Right lung (tissue), 2 donors: ENCODE measurements at regions not wholly inside any gene's neighbourhood (a gene's known extent, or its start where the extent isn't known, plus 50 kb on each side); places are given as distances from the start of the nearest gene placed in this dataset.

ENCODE experiments used
- DNase-seq, 2 donors: peaks; one replicate each; pipeline ENCODE4 v3.0.0-alpha.2; 2013

DNA sequence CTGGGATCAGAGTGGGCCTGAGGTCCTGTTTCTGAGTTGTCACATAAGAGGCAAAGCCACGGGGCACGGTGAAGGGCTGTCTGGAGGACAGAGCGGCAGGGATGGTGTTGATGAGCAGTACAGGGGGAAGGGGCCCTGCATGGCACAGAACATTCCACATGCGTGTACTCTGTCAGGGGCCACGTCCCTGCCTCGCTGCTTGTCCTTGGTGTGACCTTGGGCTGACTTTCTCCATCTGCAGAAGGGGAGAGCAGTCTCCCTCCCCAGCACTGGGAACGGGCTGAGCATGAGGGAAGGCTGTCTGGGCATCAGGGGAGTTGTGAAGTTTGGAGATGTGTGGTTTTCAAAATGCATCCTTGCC, 71.5 kb upstream of the GSE1 start:
- DNase-seq, result no peak

DNA sequence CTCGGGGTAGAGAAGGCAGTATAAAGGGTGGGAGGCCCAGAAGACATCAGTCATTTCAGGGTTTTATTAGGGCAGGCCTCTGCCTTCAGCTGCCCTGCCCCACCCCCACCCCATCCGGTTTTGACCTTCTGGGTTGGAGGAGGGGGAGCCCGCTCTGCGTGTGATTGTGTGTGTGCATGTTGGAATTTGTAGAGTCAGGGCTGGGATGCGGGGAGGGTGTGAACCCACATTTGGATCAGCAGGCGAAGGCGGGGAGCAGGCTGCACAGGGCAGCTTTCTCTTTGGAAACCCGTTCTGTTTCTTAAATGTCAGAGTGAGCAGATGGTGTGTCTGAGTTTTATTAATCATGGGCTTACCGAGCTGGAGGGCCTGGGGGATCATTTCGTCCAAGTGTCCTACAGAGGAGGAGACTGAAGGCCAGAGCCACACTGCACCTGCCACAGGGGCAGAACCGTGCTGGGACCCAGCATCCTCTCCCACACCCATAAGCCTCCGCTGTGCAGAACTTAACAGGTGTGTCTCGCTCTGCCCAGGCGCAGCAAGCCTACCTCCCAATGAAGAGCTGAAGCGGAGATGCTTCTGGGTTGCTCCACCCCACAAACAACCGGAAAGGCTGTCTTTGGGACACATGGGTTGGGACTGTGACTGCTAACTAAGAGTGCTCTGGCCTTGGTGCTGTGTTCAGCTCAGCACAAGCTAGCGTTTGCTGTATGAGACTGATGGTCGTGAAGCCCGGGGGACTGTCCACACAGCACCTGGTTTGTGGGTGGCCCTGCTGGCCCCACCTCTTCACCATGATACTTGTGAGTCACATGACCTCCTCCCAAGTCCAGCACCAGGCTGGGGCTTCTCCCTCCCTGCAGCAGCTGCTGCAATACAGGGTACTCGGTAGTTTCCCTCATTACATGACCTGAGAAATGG, 70.9 kb upstream of the GSE1 start:
- no peak for DNase-seq

DNA sequence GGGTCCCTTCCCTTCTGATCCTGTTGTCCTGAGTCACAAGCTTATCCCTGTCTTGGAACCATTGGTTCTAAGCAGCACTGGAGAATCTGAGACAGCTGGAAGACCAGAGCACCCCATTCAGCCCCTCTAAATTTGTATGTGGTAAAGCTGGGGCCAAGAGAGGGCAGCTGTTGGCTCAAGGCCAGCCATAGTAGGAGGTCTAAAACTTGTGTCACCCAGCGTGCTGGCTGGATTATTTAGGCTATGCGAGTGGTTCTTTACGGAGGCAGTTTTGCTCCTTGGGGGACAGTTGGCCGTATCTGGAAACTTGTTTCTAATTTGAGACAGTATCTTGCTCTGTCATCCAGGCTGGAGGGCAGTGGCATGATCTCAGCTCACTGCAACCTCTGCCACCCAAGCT, 69.6 kb upstream of the GSE1 start:
- no peak for DNase-seq

DNA sequence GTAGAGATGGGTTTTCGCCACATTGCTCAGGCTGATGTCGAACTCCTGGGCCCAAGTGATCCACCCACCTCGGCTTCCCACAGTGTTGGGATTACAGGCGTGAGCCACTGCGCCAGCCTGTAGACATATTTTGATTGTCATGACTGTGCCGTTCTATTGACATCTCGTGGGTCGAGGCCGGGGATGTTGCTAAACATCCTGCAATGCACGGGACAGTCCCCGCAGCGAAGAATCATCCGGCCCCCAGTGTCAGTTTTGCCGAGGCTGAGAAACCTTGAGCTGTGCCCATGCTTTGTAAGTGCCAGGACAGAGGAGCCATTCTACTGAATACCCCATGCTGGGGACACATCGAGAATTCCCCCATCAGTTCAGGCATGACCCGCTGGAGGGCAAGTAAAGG, 69.1 kb upstream of the GSE1 start:
- no peak for DNase-seq

DNA sequence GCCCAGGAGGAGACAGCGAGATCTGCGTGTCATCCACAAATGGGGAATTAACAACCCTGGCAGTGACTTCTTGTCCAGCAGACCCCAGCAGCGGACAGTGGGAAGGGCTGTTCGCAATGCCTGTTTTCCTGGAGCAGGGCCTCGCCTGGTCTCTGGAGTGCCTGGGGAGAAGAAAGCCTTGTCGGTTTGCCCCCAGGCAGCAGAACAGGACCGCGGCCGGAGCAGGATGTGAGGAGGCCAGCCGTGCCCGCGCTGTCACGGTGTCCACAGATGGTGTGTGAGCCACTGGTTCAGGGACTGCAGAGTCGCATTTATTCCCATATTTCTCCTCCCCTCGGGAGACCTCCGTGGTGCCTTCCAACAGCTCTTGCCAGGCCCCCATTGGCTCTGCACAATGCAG, 68.5 kb upstream of the GSE1 start:
- no peak for DNase-seq

DNA sequence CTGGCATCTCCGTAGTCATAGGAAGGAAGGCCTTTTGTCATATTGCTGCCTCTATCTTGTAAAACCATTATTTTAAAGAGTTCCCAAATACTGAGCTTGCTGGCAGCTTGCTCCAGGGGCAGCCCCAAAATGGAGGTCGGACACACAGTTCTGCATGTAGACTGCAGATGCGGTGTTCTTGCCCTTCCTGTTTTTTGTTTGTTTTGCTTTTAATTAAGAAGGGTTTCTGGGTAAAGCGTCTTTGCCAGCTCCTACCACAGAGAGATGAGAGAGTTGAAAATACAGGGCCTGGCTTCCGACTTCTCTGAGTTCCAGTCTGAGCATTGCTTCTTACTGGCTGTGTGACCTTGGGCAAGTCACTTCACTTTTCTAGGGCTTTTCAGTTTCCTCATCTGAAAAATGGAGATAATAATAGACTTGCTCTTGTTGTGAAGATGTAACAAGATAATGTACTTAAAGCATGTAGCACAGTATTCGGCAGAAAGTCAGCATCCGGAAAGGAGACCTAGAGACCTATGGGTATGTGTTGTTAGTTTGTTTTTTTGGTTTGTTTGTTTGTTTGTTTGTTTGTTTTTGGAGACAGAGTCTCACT, 67.8 kb upstream of the GSE1 start:
- DNase-seq, result no peak

DNA sequence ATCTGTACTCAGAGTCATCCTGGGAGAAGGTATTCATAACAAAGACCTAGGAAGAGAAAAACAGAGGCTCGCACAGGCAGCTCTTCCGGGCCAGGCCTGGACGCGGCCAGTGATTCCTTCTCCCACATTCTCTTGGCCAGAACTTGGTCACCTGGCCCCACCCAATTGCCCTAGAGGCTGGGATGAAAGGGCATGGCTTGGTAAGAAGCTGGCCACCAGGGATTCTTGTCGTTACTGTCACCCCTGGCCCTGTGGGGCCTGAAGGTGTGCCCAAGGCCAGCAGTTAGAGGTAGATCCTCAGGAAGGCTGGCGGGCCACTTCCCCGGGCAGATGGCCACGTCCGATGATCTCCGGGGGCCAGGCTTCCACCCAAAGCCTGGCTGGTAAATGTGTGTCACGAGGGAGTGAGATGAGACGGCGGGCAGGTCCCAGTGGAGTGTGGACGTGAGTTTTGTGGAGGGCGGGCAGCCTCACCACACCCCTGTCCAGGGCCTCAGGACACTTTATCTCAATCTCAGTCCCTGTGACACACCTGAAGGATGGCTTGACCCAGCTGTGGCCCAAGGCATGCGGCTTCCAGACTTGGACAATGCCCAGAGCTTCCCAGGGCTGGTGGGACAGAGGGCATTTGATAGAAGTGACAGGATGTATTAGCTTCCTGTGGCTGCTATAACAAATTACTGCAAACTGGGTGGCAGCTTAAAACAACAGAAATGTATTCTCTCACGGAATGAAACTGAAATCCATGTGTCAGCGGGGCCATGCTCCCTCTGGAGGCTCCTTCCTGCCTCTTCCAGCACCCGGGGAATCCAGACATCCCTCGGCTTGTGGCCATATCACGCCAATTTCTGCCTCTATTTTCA, 66.3 kb upstream of the GSE1 start:
- no peak for DNase-seq

DNA sequence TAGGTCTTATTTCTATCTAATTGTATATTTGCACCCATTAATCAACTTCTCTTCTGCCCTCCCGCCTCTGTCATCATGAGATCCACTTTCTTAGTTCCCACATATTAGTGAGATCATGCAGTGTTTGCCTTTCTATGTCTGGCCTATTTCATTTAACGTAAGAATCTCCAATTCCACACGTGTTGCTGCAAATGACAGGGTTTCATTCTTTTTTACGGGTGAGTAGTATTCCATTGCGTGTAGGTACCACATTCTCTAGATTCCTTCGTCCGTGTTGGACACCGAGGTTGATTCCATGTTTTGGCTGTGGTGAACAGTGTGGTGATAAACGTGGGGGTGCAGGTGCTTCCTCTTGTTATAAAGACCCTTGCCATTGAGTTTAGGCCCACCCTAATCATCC, 64.7 kb upstream of the GSE1 start:
- DNase-seq, result no peak

DNA sequence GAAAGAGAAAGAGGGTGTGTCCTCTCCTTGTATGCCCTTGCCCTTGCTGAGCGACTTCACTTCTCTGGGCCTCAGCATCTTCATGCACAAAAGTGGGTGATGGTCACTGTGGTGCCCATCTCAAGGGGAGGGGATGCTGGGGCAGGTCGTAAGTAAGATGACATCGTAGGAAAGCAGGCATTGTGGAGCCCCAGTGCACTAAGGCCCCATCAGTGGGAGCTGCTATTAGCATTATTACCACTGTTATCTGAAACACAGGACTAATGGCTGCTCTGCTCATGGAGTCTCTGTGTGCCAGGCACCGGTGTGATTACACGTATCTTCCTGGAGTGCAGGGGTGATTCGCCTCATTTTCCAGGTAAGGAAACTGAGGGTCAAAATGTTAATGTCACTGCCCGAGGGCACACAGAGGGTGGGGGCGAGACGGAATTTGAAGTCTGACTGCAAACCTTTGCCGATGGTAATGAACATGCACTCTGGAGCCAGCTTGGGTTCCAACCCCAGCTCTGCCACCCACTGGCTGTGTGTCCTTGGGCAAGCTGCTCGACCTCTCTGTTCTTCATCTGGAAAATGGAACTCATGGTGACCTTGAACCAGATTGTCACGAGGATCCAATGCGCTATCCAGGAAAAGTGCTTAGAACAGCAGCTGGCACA, 63.2 kb upstream of the GSE1 start:
- DNase-seq, result no peak

DNA sequence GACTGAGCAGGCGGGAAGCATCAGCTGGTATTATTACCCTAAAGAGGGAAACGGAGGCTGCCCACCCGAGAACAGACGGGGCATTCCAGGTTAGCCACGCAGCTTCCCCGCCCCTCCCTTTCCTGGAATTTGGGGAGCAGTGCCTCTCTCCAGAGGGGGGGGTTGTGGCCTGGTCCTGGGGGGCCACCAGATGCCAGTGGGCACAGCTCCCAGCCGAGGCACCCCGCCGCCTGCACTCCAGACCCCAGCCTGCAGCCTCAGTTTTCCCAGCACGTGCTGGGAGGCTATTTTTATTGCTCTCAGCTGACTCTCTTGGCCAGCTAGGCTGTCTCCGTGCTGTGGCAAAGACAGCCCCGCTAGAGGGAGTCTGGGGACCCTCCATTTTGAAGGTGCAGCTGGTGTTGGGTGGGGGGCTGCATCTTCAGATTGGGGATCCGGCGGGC, 62.7 kb upstream of the GSE1 start:
- no peak for DNase-seq

DNA sequence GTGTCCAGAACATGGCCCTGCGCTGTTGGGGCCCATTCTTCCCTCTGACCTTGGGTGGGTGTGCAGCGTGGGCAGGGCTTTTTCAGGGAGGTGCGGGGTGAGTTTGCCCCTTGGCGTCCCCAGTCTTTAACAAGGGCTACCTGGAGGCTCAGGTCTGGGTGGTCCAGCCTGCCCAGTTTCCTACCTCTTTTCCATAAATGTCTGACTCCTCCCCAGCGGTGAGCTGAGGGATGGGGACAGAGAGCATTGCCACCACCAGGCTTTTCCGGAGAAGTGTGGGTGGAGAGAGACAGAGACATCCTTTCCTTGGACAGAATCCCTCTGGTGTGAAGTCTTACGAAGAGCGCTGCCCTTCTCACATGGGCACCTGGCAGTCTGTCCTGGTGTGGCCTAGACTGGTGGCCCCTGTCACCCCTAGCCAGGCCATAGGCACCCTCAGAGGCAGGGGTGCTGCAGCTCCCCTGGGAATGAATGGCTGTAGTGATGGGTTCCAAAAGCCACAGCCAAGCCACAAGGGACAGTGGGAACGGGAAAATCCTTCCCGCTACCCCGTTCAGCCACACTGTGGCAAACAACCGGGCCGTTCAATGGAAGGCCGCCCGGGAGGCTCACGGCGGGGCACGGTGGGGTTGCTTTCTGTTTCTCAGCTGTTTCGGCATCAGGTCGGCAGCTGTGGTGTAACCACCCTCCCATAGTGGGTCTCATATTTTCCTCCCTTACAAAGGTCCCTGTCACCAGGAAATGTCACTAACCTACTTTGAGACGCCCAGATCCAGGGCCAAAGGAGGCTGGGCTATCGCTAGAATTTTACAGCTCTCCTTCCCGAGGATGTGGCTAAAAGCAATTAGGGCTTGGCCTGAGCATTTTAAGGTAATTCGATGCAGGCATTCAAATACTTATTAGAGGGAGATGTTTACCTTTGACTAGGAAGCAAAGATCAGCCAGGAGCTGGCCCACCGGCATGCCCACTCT, 61.9 kb upstream of the GSE1 start:
- DNase-seq, result no peak

DNA sequence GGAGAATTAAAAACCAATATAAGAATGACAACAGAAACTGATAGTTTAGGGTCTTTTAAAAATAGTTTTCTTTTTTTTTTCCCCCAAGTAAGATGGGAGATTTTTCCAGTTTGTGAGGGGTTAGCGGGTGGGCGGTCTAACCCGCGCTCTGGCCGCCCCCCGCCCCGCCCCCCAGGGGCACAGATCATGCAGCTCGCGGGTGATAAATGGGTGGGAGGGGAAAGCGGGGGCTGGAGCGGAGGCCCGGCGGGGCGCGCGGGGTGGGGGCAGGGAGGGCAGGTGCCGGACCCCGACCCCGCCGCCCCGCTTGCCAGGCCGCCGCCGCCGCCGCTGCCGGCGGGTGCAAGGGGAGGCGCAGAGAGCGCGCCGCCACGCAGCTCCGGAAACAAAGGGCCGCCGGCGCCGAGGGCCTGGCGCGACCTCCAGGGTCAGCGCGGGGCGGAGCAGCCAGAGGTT, 60.1 kb upstream of the GSE1 start:
- DNase-seq, result no peak

DNA sequence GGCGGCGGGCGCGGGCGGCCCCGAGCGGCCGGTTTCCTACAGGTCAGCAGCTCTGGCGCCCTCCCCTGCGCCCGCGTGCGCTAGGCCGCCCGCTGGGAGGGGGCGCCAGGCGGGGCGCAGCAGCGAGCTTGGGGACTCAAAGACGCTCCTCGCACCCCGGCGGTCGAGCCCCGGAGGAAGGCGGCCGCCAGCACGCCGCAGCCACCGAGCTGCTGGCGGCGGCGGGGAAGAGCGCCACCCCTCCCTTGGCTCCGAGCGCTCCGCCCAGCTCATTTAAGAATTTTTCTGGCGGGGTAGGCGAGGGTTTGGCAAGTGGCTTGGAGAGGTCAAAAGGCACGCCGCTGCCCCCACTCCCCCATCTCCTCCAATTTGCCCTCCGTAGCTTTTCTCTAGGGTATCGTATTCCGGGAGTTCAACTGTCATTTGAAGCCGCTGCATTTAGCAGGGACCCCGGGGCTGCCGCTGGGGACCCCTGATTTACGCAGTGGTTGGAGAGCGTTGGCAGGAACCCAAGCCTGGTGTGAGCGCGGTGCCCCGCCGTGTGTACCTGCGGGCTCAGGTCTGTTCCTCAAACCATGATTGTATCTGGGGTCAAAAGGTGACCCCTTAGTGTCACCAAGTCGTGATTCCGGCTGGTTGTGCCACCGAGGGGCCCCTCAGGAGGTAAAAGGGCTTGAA, 59.5 kb upstream of the GSE1 start:
- DNase-seq, result no peak

DNA sequence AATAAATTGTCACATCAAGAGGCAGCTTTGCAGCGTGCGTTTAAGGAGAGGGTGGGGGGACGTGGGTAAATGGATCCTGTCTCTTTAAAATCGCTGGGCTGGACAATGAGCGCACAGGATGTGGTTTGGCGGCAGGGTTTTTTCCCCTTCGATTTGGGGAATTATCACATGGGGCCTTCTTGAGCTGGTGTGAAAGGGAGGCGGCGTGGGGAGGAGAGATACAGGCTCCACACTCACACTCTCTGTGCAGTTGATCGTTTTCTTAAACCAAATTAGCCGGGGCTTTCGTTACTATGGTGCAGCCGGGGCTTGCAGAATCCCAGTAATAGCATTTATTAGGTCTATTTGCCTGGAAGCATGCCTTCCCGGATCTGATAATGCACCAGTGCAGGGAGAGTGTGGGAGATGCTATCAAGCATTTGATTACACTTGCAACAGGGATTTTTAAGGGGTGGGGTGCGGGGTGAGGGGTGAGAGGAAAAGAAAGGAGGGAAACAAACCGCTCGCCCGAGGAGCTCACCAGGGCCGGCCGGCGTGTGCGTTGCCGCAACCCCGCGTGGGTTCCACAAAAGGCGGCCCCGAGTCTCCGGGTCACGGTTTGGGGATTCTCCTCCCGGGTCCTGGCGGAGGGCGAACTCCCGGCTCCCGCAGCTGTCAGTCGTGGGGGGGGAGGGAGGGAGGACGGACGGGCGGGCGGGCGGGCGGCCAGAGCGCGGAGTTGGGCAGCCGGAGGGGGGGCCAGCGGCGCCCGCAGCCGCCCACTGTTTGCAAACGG, 58.8 kb upstream of the GSE1 start:
- peak in 1 of 2 donors; percentile 68 for DNase-seq

DNA sequence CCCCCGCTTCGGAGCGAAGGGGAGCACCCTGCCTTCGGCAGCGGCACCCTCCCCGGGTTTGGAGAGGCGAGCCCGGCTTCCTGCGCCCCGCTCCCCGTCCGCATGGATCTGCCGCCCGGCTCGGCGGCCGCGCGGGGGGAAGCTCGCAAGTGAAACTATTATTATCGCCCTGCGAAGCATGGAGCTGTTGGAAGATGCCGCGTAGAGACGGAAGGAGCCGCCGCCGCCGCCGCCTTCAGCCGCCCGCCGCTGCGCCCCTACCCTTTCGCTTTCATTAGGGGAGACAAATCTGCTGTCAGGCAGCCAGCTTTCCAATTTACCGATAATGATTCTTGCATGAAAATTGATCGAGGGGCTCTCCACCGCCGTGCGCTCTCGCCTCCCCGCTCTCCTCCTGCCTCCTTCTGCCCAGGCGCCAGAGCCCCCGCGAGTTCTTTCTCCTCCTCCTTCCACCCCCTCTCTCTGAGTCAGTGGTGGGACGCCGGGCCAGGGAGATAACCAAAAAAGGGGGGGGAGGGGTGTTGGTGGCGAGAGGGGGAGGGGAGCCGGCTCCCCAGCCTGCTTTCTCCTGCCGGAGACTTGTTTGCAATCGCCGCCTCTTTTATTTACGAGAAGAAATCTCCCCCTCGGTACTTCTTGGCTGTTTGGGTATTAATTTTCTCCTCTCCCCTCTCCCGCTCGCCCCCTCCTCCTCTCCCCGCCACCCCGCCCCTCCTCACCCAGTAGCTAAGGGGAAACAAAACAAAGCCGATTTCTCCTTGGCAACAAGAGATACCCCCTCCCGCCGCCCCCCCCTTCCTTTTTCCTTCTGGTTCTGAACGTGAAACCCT, 58.0 kb upstream of the GSE1 start:
- peak; percentile 72 to 75 for DNase-seq

DNA sequence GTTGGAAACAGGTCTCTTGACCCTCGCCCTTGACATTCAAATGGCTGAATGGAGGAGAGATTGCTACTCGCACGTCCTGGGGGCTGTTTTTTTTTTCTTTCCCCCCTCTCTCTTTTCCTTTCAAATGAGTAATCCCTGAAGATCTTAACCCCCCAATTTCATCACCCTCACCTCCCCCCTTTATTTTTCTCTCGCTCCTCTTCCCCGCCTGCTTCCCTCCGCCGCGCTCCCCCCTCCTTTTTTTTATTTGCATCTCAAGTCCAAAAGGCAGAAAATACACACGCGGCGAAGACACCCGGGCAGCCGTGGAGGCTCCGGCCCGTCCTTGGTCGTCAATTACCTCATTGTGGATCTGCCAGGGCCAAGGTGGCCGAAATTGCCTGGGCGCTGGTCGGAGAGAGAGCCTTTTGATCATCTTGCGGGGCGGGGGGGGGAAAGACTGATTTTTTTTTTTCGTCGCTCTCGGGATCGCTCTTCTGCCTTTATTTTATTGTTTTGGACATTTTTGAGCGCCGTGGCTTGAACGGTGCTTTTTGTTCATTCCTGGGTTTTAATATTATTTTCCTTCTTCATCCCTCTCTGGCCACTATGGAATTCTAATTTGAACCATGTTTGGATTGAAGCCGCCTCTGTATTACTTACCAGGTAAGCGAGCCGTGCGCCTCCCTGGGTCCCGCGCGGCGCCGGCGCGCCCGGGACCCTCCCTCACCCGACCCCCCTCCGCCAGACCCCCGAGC, 57.2 kb upstream of the GSE1 start:
- DNase-seq, result no peak

DNA sequence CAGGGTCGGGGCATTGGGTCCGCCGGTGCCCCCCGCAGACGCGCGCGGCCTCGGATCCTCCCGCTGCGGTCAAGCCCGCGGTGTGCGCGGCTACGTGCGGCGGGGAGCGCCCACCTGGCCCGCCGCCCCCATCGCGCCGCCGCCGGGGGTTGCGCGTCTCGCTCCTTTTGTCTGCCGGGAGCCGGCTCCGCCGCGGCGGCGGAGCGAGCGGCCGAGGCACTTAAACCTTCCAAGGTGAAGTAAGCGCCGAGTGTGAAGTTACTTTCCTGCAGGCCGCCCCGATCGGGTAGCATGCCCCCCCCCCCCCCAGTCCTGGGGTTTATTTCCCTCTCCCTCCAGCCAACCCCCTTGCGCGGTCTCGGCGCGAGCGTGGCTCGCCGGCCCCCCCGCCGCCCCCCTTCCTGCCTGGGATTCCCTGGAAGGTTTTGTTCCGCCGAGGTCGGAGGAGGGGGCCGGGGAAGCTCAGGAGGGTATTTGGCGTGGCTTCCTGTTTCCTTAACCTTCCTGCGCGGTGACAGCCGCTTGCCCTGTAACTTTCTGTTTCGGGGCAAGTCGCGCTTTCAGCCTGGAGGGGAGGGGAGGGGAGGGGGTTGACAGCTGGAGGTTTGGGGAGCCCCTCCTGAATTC, 56.6 kb upstream of the GSE1 start:
- DNase-seq, result no peak
